ENCODE measurements at regions not wholly inside any gene's neighbourhood (a gene's known extent, or its start where the extent isn't known, plus 50 kb on each side); places are given as distances from the start of the nearest gene placed in this dataset.
A peak's percentile ranks its signal among the peaks of the same experiment; 100 is the strongest.

- no peak for DNase-seq
These were observed 54.0 kb upstream of the STMND1 start for GRCh38 chr6:17047889-17048288.

DNA sequence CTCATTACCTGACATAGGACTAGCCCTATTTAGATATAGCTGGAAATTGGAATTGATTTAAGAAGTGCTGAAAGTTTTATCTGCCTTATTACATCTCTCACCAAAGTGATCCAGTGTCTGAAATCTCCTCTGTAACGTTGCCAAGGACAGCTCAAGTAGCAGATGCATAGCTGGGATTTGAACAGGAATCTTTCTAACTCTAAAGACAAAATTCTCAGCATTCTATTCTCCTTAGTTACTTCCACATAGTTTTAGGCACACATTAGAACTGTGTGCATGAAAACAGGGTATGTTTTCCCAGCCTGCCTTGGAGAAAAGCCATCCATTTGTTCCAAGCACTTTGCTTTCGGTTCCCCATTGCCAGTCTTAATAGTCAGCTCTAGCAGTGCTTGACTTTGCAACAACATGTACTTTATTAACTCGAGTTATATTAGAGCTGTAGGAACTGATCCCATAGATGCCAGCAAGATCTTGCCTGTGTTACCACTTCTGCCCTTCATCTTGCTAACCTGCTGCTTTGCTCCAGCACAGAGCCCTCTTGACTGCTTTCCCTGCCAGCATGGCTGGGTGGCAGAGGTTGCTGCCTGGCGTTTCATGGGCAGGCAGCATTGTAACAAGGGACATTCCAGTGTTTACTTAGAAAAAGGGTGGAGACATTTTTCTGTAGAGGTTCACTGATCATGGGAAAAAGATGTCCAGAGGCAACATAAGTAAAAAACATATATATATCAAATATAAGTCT, 56.1 kb upstream of the STMND1 start:
- no peak for DNase-seq

DNA sequence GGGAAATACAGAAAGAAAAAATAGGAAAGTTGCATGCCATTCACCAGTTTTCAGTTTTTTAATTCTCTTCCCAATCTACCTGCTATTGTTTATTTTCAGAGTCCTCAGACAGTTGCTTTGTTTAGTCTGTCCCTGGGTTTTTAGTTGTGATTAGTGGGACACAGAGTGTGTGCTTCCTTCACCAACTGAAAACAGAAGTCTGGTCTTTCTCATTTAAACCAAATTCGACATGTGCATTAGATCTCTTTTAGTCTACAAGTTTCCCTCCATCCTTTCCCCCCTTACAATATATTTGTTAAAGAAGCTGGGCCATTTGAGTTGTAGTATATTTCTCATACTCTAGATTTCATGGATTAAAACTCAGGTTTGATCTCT, 58.7 kb upstream of the STMND1 start:
- DNase-seq, result no peak

- DNase-seq, result no peak
These were observed 59.3 kb upstream of the STMND1 start for GRCh38 chr6:17042422-17043147.

- no peak for DNase-seq
These were observed 62.6 kb upstream of the STMND1 start for GRCh38 chr6:17039266-17039665.

DNA sequence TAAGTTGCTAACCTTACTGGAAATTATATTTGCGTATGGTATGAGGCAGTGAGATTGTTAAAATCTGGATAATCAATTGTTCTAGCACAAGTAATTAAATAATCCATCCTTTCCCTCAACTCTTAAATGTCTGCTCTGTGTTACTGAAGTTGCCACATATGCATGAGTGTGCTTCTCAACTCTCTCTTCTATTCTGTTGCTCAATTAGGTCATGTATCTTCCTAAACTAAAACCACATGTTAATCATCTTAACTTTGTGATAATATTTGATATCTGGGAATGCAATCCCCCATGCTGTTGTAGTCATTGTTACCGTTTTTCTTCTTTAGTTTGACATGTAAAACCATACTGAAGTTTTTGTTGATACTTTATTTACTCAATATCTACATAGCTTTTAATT, 63.5 kb upstream of the STMND1 start:
- DNase-seq, result no peak

DNA sequence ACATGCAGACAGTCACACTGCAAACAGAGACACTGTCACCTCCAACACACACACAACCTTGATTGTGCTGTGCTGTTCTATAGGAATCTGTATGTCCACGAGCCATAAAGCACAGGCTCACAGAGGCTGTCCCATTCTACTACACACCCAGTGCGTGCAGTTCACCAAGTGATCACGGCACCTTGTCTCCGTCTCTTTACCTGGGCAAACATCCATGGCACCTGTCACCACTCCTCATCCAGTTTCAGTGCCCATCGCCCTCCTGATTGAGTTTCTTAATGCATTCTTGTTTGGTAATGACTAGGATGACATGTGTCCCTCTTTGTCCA, 65.8 kb upstream of the STMND1 start:
- no peak for DNase-seq

GRCh38 chr6:17035257-17036064, 66.4 kb upstream of the STMND1 start:
- DNase-seq, result no peak

GRCh38 chr6:17033746-17034145, 68.1 kb upstream of the STMND1 start:
- no peak for DNase-seq

- DNase-seq, result no peak
These were observed 68.7 kb upstream of the STMND1 start for GRCh38 chr6:17032988-17033634.

DNA sequence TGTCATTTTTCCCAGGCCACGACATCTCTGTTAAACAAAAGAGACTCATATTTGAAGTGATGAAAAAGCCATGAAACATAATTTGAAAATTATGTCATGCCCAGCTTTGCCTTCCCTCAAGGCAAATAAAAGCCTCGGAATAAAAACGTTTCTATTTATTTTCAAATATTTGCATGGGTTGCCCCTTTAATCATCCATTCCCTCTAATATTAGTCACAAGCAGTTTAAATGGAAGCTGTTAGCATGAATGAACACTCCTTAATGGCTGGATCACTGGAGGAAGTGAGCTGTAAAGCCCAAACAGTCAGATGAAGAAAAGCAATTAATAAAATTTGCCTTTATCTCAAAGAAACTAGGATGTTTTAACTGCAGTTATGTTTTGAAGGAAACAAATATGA, 69.3 kb upstream of the STMND1 start:
- no peak for DNase-seq

- DNase-seq, result no peak
These were observed 69.9 kb upstream of the STMND1 start for GRCh38 chr6:17031961-17032360.

GRCh38 chr6:17027441-17027840, 74.4 kb upstream of the STMND1 start:
- DNase-seq, result no peak

DNA sequence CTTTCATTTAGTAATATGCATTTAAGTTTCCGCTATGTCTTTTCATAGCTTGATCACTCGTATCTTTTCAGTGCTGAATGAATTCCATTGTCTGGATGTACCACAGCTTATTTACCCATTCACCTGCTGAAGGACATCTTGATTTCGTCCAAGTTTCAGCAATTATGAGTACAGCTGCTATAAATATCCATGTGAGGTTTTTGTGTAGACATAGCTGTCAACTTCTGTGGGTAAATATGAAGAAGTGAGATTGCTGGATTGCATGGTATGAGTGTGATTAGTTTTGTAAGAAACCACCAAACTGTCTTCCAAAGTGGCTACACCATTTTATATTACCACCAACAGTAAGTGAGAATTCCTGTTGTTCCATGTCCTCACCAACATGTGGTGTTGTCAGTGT, 79.2 kb upstream of the STMND1 start:
- DNase-seq, result no peak

GRCh38 chr6:17021539-17021889, 80.3 kb upstream of the STMND1 start:
- DNase-seq, result no peak

- no peak for DNase-seq
These were observed 80.8 kb upstream of the STMND1 start for GRCh38 chr6:17020889-17021538.

DNA sequence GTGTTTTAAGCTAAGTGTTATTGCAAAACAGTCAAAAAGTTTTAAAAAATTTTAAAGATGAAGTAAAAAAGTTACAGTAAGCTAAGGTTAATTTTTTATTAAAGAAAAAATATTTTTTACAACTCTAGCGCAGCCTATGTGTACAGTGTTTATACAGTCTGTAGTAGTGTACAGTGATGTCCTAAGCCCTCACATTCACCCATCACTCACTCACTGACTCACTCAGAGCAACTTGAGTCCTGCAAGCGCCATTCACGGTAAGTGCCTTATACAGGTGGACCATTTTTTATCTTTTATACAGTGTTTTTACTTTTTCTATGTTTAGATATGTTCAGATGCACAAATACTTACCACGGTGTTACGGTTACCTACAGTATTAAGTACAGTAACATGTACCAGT, 83.4 kb upstream of the STMND1 start:
- no peak for DNase-seq

- DNase-seq, result no peak
These were observed 84.4 kb upstream of the STMND1 start for GRCh38 chr6:17017416-17017815.

- DNase-seq, result peak; percentile 13
These were observed 86.1 kb upstream of the STMND1 start for GRCh38 chr6:17015551-17016381.

DNA sequence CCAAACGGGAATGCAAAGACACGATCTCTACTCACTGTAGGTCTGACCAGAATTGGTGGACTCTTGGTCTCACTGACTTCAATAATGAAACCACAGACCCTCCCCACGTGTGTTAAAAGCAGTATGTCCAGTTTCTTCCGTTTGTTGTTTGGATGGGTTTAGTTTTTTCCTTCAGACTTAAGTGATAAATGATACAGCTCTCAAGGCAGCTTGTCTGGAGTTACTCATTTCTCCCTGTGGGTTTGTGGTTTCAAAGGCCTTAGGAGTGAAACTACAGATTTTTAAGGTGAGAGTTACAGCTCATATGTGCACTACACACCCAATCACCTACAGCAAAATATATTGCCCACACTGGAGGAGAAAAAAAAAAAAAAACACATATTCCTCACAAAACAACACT, 86.7 kb upstream of the STMND1 start:
- DNase-seq, result no peak

- no peak for DNase-seq
These were observed 88.1 kb upstream of the STMND1 start for GRCh38 chr6:17013701-17014100.

All from stimulated activated CD4-positive, alpha-beta T cell treated with anti-CD3 and anti-CD28 coated beads, Interleukin-4, amount 100 ng/mL, for 1 hour (primary cell).